Mucosa of descending colon (tissue), 3 donors: ENCODE measurements at regions not wholly inside any gene's neighbourhood (a gene's known extent, or its start where the extent isn't known, plus 50 kb on each side); places are given as distances from the start of the nearest gene placed in this dataset.

Experiments
- ATAC-seq: fragments of 200-7000 bp; cut with Tn5 transposase; one replicate; pipeline ENCODE4 v1.9.1; 2020; ENCODE audit warnings: mild to moderate bottlenecking, moderate library complexity
- DNase-seq, 3 donors: peaks; one replicate each; pipeline ENCODE4 v3.0.0-alpha.2; 2020
- H3K36me3 ChIP-seq: fragments of 200-600 bp; one replicate; pipeline ENCODE4 v1.8.0; 2021; ENCODE audit warnings: low read depth, mild to moderate bottlenecking
- H3K4me1 ChIP-seq: fragments of 200-600 bp; one replicate; pipeline ENCODE4 v1.8.0; 2021; ENCODE audit warnings: low read depth, mild to moderate bottlenecking
- H3K4me3 ChIP-seq: fragments of 200-600 bp; one replicate; pipeline ENCODE4 v1.8.0; 2021; ENCODE audit warnings: mild to moderate bottlenecking
- H3K9me3 ChIP-seq: fragments of 200-600 bp; one replicate; pipeline ENCODE4 v1.8.0; 2021; ENCODE audit warnings: mild to moderate bottlenecking
- intact Hi-C, 2 donors: fragments of 100-400 bp; cut with DNase I in 1 of 2; cut with micrococcal nuclease in 1 of 2; formaldehyde crosslinking; loops; one replicate each; pipeline versions ENCODE4 v1.11.0 to v1.11.1; 2022; cut with DNase I, micrococcal nuclease
- TF ChIP-seq, protein P1 (sequence below): fragments of 200-600 bp; IDR thresholded peaks from one replicate; pipeline ENCODE4 v1.8.0; 2022; ENCODE audit warnings: antibody characterized with exemption, mild to moderate bottlenecking
- donor health status: DM: no; HTN: no; CAD: no; lungs with moderate emphysema.
- donor health status: DM: no; HTN: no; CAD: no.
- donor health status: DM: no; HTN: yes; CAD: no.

DNA sequence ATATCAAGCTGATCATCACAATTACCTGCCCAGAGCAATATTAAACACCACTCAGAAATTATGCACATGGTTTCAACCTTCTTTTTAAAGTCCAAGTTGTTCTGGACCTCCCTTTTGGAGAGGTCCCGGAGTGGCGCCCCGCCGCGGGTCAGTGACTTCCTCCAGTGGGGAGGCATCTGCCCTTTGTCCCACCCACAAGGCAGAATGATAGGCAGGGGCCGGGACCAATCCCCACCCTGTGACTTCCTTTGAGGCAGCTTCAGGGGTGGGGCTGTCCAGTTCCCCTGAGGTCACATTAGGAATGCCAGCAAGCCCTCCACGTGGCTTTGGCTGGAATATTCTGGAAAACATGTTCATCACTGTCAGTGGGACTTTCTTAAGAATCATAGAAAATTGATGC, 207.0 kb downstream of the ANKRD60 start:
- H3K4me1 ChIP-seq = peaks cover 5% of the 10 kb centered on the region
- no peak for ATAC-seq
- H3K9me3 ChIP-seq = no peaks in the 10 kb centered on the region
- DNase-seq = no peak
- no peak overlapping the region for H3K4me3 ChIP-seq
- TF ChIP-seq, protein P1, sequence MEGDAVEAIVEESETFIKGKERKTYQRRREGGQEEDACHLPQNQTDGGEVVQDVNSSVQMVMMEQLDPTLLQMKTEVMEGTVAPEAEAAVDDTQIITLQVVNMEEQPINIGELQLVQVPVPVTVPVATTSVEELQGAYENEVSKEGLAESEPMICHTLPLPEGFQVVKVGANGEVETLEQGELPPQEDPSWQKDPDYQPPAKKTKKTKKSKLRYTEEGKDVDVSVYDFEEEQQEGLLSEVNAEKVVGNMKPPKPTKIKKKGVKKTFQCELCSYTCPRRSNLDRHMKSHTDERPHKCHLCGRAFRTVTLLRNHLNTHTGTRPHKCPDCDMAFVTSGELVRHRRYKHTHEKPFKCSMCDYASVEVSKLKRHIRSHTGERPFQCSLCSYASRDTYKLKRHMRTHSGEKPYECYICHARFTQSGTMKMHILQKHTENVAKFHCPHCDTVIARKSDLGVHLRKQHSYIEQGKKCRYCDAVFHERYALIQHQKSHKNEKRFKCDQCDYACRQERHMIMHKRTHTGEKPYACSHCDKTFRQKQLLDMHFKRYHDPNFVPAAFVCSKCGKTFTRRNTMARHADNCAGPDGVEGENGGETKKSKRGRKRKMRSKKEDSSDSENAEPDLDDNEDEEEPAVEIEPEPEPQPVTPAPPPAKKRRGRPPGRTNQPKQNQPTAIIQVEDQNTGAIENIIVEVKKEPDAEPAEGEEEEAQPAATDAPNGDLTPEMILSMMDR = no peak
- no peaks in the 10 kb centered on the region for H3K36me3 ChIP-seq
- intact Hi-C loops = loop anchor here in 1 of 2 donors (5.0 kb wide), 1 partner anchor 166 kb away; no protein-coding TSS in a partner anchor

- ATAC-seq = no peak
- Histone ChIP-seq H3K4me1 (peaks cover 5% of the 10 kb centered on the region), H3K4me3 (no peak overlapping the region), H3K36me3 (no peaks in the 10 kb centered on the region), H3K9me3 (no peaks in the 10 kb centered on the region)
- no peak for DNase-seq
- intact Hi-C loops = loop anchor here in 1 of 2 donors (5.0 kb wide), 1 partner anchor 166 kb away; no protein-coding TSS in a partner anchor
- TF ChIP-seq, protein P1 = no peak
These were observed 207.6 kb downstream of the ANKRD60 start for GRCh38 chr20:58020656-58021454.

- DNase-seq (no peak), ATAC-seq (no peak)
- H3K36me3 ChIP-seq = no peaks in the 10 kb centered on the region
- H3K4me1 ChIP-seq = peaks cover 5% of the 10 kb centered on the region
- intact Hi-C loops = loop anchor here in 1 of 2 donors (5.0 kb wide), 1 partner anchor 167 kb away; no protein-coding TSS in a partner anchor
- H3K4me3 ChIP-seq = no peak overlapping the region
- TF ChIP-seq, protein P1 = no peak
- no peaks in the 10 kb centered on the region for H3K9me3 ChIP-seq
These were observed 208.4 kb downstream of the ANKRD60 start for GRCh38 chr20:58019850-58020625.

- TF ChIP-seq, protein P1 = no peak
- DNase-seq = no peak
- Histone ChIP-seq H3K4me3 (no peak overlapping the region), H3K4me1 (peaks cover 5% of the 10 kb centered on the region), H3K9me3 (no peaks in the 10 kb centered on the region), H3K36me3 (no peaks in the 10 kb centered on the region)
- no peak for ATAC-seq
- intact Hi-C loops = no loop called here
These were observed 209.2 kb downstream of the ANKRD60 start for GRCh38 chr20:58019027-58019849.

- intact Hi-C loops = no loop called here
- Histone ChIP-seq H3K4me1 (peaks cover 5% of the 10 kb centered on the region), H3K9me3 (no peaks in the 10 kb centered on the region), H3K4me3 (no peak overlapping the region), H3K36me3 (no peaks in the 10 kb centered on the region)
- TF ChIP-seq, protein P1 = no peak
- no peak for DNase-seq
- no peak for ATAC-seq
These were observed 209.9 kb downstream of the ANKRD60 start for GRCh38 chr20:58018590-58018989.
